ENCODE measurements at regions not wholly inside any gene's neighbourhood (a gene's known extent, or its start where the extent isn't known, plus 50 kb on each side); places are given as distances from the start of the nearest gene placed in this dataset.

GRCh38 chr14:101233391-101233790 lies 327.9 kb upstream of the DIO3 start:
- FAIRE-seq: no peak

- FAIRE-seq: no peak
These were observed 327.5 kb upstream of the DIO3 start for GRCh38 chr14:101233808-101234207.

GRCh38 chr14:101234244-101234937 lies 326.9 kb upstream of the DIO3 start:
- FAIRE-seq: no peak

- no peak for FAIRE-seq
These were observed 326.3 kb upstream of the DIO3 start for GRCh38 chr14:101234999-101235334.

- FAIRE-seq: no peak
These were observed 325.8 kb upstream of the DIO3 start for GRCh38 chr14:101235335-101236103.

- no peak for FAIRE-seq
These were observed 324.6 kb upstream of the DIO3 start for GRCh38 chr14:101236496-101237251.

GRCh38 chr14:101237252-101237616 lies 324.1 kb upstream of the DIO3 start:
- no peak for FAIRE-seq

GRCh38 chr14:101239065-101239464 lies 322.2 kb upstream of the DIO3 start:
- no peak for FAIRE-seq

- no peak for FAIRE-seq
These were observed 320.1 kb upstream of the DIO3 start for GRCh38 chr14:101241147-101241546.

- no peak for FAIRE-seq
These were observed 319.5 kb upstream of the DIO3 start for GRCh38 chr14:101241807-101242278.

GRCh38 chr14:101242442-101243385 lies 318.6 kb upstream of the DIO3 start:
- no peak for FAIRE-seq

- FAIRE-seq: no peak
These were observed 317.5 kb upstream of the DIO3 start for GRCh38 chr14:101243587-101244338.

GRCh38 chr14:101246894-101247841 lies 314.1 kb upstream of the DIO3 start:
- no peak for FAIRE-seq

GRCh38 chr14:101247842-101248725 lies 313.2 kb upstream of the DIO3 start:
- FAIRE-seq: no peak

GRCh38 chr14:101248840-101249675 lies 312.2 kb upstream of the DIO3 start:
- no peak for FAIRE-seq

- no peak for FAIRE-seq
These were observed 311.6 kb upstream of the DIO3 start for GRCh38 chr14:101249676-101250036.

- FAIRE-seq: no peak
These were observed 310.9 kb upstream of the DIO3 start for GRCh38 chr14:101250336-101250947.
